ENCODE measurements at regions not wholly inside any gene's neighbourhood (a gene's known extent, or its start where the extent isn't known, plus 50 kb on each side); places are given as distances from the start of the nearest gene placed in this dataset.

DNA sequence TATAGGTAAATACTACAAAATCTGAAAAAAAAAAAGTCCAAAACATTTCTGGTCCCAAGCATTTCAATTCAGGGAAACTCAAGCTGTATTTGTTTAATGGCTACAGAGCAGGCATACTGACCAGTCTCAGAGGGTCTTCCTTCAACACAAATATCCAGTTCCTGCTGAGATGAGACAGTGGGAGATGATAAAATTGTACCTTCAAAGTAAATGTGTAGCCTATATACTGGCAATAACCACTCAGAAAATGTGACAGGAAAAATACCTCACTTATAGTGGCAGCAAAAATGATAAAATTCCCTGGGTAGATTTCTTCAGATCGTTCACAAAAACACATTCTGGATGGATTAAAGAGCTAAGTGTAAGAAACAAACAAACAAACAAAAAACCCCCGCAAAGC, 102.0 kb upstream of the FUT8 start:
- TF ChIP-seq, protein P1, sequence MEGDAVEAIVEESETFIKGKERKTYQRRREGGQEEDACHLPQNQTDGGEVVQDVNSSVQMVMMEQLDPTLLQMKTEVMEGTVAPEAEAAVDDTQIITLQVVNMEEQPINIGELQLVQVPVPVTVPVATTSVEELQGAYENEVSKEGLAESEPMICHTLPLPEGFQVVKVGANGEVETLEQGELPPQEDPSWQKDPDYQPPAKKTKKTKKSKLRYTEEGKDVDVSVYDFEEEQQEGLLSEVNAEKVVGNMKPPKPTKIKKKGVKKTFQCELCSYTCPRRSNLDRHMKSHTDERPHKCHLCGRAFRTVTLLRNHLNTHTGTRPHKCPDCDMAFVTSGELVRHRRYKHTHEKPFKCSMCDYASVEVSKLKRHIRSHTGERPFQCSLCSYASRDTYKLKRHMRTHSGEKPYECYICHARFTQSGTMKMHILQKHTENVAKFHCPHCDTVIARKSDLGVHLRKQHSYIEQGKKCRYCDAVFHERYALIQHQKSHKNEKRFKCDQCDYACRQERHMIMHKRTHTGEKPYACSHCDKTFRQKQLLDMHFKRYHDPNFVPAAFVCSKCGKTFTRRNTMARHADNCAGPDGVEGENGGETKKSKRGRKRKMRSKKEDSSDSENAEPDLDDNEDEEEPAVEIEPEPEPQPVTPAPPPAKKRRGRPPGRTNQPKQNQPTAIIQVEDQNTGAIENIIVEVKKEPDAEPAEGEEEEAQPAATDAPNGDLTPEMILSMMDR (IDR thresholded peaks at IDR 0.05) = no peak
- no peak for TF ChIP-seq POLR2A (IDR thresholded peaks at IDR 0.05)

All from body of pancreas (tissue), 4 donors.